HCT116 (cell line): ENCODE measurements at regions not wholly inside any gene's neighbourhood (a gene's known extent, or its start where the extent isn't known, plus 50 kb on each side); places are given as distances from the start of the nearest gene placed in this dataset.
A peak's percentile ranks its signal among the peaks of the same experiment; 100 is the strongest.

Experiments used
- ATAC-seq: fragments of 200-7000 bp; cut with Tn5 transposase; 2 replicates; pipeline ENCODE4 v1.9.1; 2020; ENCODE audit warnings: mild to moderate bottlenecking, moderate library complexity
- BruUV-seq: library from RNA; stranded (reverse); fragments of 400-500 nt; replicated peaks from 2 replicates; lab custom pipeline; 2021; lab: Mats Ljungman, UMichigan
- CTCF ChIA-PET: fragments of 300-600 bp; sonication (Branson Sonifier 250); formaldehyde crosslinking; loops from one replicate; lab custom pipeline; 2021; ENCODE audit warnings: antibody characterized with exemption; lab: Charles Lee
- POLR2A ChIA-PET: fragments of 300-600, 350-600 bp; sonication (Branson Sonifier 250); formaldehyde crosslinking; loops from one replicate; lab custom pipeline; 2021; ENCODE audit warnings: antibody characterized with exemption; lab: Charles Lee
- RAD21 ChIA-PET, 2 experiments: fragments of 300-600 bp; sonication (Branson Sonifier 250); formaldehyde crosslinking; loops; one replicate each; lab custom pipeline; 2023; ENCODE audit warnings: low total read pairs in 2 of 2; ENCODE audit not compliant: uncharacterized antibody in 2 of 2, unreplicated experiment in 2 of 2, low non-redundant PET in 1 of 2; lab: Charles Lee
- DNase-seq: peaks from one replicate; pipeline ENCODE4 v3.0.0-alpha.2; 2010; ENCODE audit warnings: low read depth, low spot score
- H2AFZ ChIP-seq: fragments of 200-600 bp; shearing (Covaris generic), sonication (generic); 2 replicates; pipeline ENCODE4 v1.6.1; 2017; ENCODE audit warnings: low read depth, mixed run types, mixed read lengths, antibody characterized with exemption, low read length; ENCODE audit not compliant: poor library complexity, severe bottlenecking
- H3K27ac ChIP-seq: 2 replicates; pipeline ENCODE4 v1.5.1; 2012; ENCODE audit warnings: low read depth, low read length
- H3K27me3 ChIP-seq: fragments of 200-600 bp; sonication (generic); 2 replicates; pipeline ENCODE4 v1.6.1; 2016; ENCODE audit warnings: mixed run types, low read length, mixed read lengths; ENCODE audit not compliant: insufficient read depth
- H3K36me3 ChIP-seq, 2 experiments: fragments of 200-500 bp in 1 of 2; fragments of 200-600 bp in 1 of 2; sonication (Bioruptor generic) in 1 of 2; sonication (generic) in 1 of 2; 2 replicates each; pipeline versions ENCODE4 v1.5.1 to v1.6.1; 2014 to 2016; ENCODE audit warnings: low read length in 2 of 2, inconsistent platforms in 1 of 2, mixed read lengths in 1 of 2, mixed run types in 1 of 2; ENCODE audit not compliant: insufficient read depth in 2 of 2, control insufficient read depth in 1 of 2
- H3K4me1 ChIP-seq, 2 experiments: fragments of 200-600 bp in 1 of 2; sonication (generic) in 1 of 2; 2 replicates each; pipeline versions ENCODE4 v1.5.1 to v1.6.1; 2012 to 2017; ENCODE audit warnings: low read length in 2 of 2, inconsistent platforms in 1 of 2, mild to moderate bottlenecking in 1 of 2, mixed read lengths in 1 of 2, mixed run types in 1 of 2, moderate library complexity in 1 of 2; ENCODE audit not compliant: insufficient read depth in 2 of 2, control insufficient read depth in 1 of 2
- H3K4me2 ChIP-seq: fragments of 200-600 bp; sonication (generic); 2 replicates; pipeline ENCODE4 v1.6.1; 2017; ENCODE audit warnings: mixed run types, low read length, mixed read lengths
- H3K4me3 ChIP-seq, 2 experiments: fragments of 200-600 bp in 1 of 2; sonication (generic) in 1 of 2; replicated peaks in 1 of 2; 2 replicates each; pipeline ENCODE4 v1.5.1; 2011 to 2016; ENCODE audit warnings: low read length in 2 of 2, control low read depth in 1 of 2, low read depth in 1 of 2, mild to moderate bottlenecking in 1 of 2, mixed read lengths in 1 of 2, mixed run types in 1 of 2
- H3K79me2 ChIP-seq: fragments of 200-600 bp; sonication (generic); 2 replicates; pipeline ENCODE4 v1.6.1; 2017; ENCODE audit warnings: mild to moderate bottlenecking, mixed run types, low read length, moderate library complexity, mixed read lengths; ENCODE audit not compliant: insufficient read depth
- H3K9ac ChIP-seq: fragments of 200-600 bp; sonication (generic); 2 replicates; pipeline ENCODE4 v1.6.1; 2016; ENCODE audit warnings: low read length, mixed read lengths
- H3K9me2 ChIP-seq: fragments of 200-600 bp; sonication (generic), shearing (Covaris generic); 2 replicates; pipeline ENCODE4 v1.6.1; 2017; ENCODE audit warnings: mixed run types, mild to moderate bottlenecking, moderate library complexity; ENCODE audit not compliant: insufficient read depth
- H3K9me3 ChIP-seq, 2 experiments: fragments of 200-500 bp in 1 of 2; fragments of 200-600 bp in 1 of 2; sonication (Bioruptor generic) in 1 of 2; sonication (generic) in 1 of 2; 2 replicates each; pipeline ENCODE4 v1.6.1; 2014 to 2017; ENCODE audit warnings: low read length in 2 of 2, mixed read lengths in 2 of 2, inconsistent platforms in 1 of 2, low read depth in 1 of 2, mild to moderate bottlenecking in 1 of 2, mixed run types in 1 of 2, moderate library complexity in 1 of 2; ENCODE audit not compliant: control insufficient read depth in 1 of 2, insufficient read depth in 1 of 2
- H4K20me1 ChIP-seq: fragments of 200-600 bp; sonication (generic), shearing (Covaris generic); 2 replicates; pipeline ENCODE4 v1.6.1; 2017; ENCODE audit warnings: mixed run types, mild to moderate bottlenecking, moderate library complexity; ENCODE audit not compliant: insufficient read depth
- POLR2AphosphoS5 ChIP-seq: IDR thresholded peaks from 2 replicates; pipeline ENCODE4 v1.6.1; 2011; ENCODE audit warnings: mild to moderate bottlenecking, low read depth, low read length, moderate library complexity
- SIN3A ChIP-seq: IDR thresholded peaks from 2 replicates; pipeline ENCODE4 v1.6.1; 2012; ENCODE audit warnings: low read depth
- SP1 ChIP-seq: IDR thresholded peaks from 2 replicates; pipeline ENCODE4 v1.6.1; 2012; ENCODE audit warnings: low read depth
- SRF ChIP-seq: IDR thresholded peaks from 2 replicates; pipeline ENCODE4 v1.6.1; 2012; ENCODE audit warnings: low read depth
- ZNF274 ChIP-seq: fragments of 200-500 bp; sonication (Bioruptor generic); IDR thresholded peaks from 2 replicates; pipeline ENCODE4 v1.6.1; 2014; ENCODE audit warnings: mild to moderate bottlenecking, low read depth, low read length, inconsistent platforms
- intact Hi-C: fragments of 100-400 bp; cut with micrococcal nuclease; formaldehyde crosslinking; loops from 2 replicates; pipeline ENCODE4 v1.10.0; 2022

DNA sequence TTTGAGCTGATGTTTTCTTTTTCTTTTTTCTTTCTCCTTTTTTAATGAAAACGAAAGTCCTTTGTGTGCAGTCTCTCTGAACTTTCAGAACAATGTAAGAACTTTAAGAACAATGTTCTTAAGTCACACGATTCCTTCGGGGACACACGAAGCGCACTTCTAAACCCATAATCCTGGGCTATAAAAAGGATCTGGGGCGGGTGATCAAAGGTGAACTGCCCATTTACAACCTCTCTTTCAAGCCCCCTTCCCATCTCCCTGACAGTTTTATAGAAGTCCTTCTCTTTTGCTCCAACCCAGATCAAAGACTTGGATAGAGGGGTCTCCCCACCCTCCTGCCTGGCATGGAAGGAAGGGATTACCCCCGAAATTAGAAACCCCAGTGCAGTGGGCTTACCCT is 126.8 kb downstream of the BDH1 start:
- ChIA-PET CTCF (interaction anchor here (0.8 kb wide), 1 partner anchor 11 kb away, joined by 3 read pairs; no protein-coding TSS in a partner anchor), RAD21 (no interaction called here), POLR2A (no interaction called here)
- no peaks in the 10 kb centered on the region for H3K9me2 ChIP-seq
- no peak for ATAC-seq
- peaks cover 3 to 15% of the 10 kb centered on the region in 2 experiments; a peak in 3 of 4 replicates for H3K4me1 ChIP-seq
- no peaks in the 10 kb centered on the region for H3K9me3 ChIP-seq
- no peak for DNase-seq
- no peaks in the 10 kb centered on the region for H3K27me3 ChIP-seq
- no TSS peak for BruUV-seq
- peak overlapping the region; percentile 23; the same call in 1 of the 2 replicates for H3K9ac ChIP-seq
- peak overlapping the region in 1 of 2 experiments; percentile 41; a peak in 1 of 4 replicates for H3K4me3 ChIP-seq
- intact Hi-C loops, result no loop called here
- H3K27ac ChIP-seq, result no peak overlapping the region
- H3K4me2 ChIP-seq, result peak overlapping the region; percentile 77
- H2AFZ ChIP-seq, result peak overlapping the region; percentile 69
- no peaks in the 10 kb centered on the region for H3K36me3 ChIP-seq
- H3K79me2 ChIP-seq, result no peaks in the 10 kb centered on the region
- no peak for TF ChIP-seq SRF
- H4K20me1 ChIP-seq, result no peaks in the 10 kb centered on the region

DNA sequence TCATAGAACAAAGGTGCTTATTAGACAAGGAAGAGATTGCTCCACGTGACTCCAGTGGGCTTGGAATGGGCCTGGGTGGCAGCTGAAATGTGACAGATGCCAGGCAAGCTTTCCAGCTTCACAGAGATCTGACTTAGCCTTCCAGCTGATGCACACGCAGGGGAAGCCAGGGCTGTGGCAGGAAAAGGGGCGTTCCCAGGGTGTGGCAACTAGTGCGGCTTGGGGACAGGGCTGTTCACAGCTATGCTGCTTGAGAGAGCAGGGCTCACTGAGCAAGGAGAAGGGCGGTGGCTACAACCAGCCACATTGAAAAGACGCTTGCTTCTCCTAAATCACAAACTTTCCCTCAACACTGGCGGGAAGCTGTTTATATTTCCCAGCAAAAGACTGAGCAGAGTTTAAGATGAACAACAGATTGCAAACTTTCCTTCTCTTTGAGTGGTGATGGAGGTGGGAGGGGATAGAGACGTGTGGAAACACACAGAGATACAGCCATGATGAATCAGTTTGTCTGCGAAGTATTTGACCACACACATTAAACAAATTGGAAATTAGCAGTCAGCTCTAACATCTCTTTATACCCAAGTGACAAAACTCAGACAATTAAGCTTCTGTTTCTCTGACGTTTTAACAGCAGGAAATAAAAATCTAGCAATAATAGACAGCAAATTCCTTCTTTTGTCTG is 127.5 kb downstream of the BDH1 start:
- Histone ChIP-seq H3K9me3 (no peaks in the 10 kb centered on the region), H3K27ac (no peak overlapping the region), H2AFZ (peak overlapping the region; percentile 69), H3K4me1 (peaks cover 3 to 15% of the 10 kb centered on the region in 2 experiments; a peak in 3 of 4 replicates), H3K4me3 (peak overlapping the region; percentile 19 to 41), H3K36me3 (no peaks in the 10 kb centered on the region), H3K4me2 (peak overlapping the region; percentile 77), H3K9ac (peak overlapping the region; percentile 23), H4K20me1 (no peaks in the 10 kb centered on the region)
- RAD21 ChIA-PET, result no interaction called here
- peak; percentile 32 for DNase-seq
- CTCF ChIA-PET, result interaction anchor here (0.8 kb wide), 1 partner anchor 10 kb away, joined by 3 read pairs; no protein-coding TSS in a partner anchor
- intact Hi-C loops, result no loop called here
- POLR2A ChIA-PET, result no interaction called here
- BruUV-seq, result no TSS peak
- TF ChIP-seq SIN3A, result 0 out of 2 replicates have a peak, but pooled peaks have one; percentile 58
- TF ChIP-seq ZNF274, result no peak
- TF ChIP-seq SP1, result peak; percentile 51
- TF ChIP-seq POLR2AphosphoS5, result peak; percentile 71
- TF ChIP-seq, all 23 proteins: peak for 3
- ATAC-seq, result peak; percentile 99
- Histone ChIP-seq H3K9me2 (no peaks in the 10 kb centered on the region), H3K79me2 (no peaks in the 10 kb centered on the region), H3K27me3 (no peaks in the 10 kb centered on the region)
